ENCODE measurements at regions not wholly inside any gene's neighbourhood (a gene's known extent, or its start where the extent isn't known, plus 50 kb on each side); places are given as distances from the start of the nearest gene placed in this dataset.

GRCh38 chr16:86327321-86327720, 183.0 kb upstream of the FOXF1 start:
- no peaks in the 10 kb centered on the region for H3K36me3 ChIP-seq (ENCODE audit: control insufficient read depth, insufficient read depth, low read length)
- H3K4me3 ChIP-seq (replicated peaks; ENCODE audit: low read depth, low read length): no peak overlapping the region
- DNase-seq (ENCODE audit: extremely low read depth, insufficient read length): no peak
- peaks cover 1% of the 10 kb centered on the region for H3K27me3 ChIP-seq (replicated peaks; ENCODE audit: control insufficient read depth, insufficient read depth, low read length)
- TF ChIP-seq CTCF (IDR thresholded peaks at IDR 0.05; ENCODE audit: insufficient read depth, low read length, poor library complexity, severe bottlenecking): no peak

GRCh38 chr16:86330906-86331305, 179.4 kb upstream of the FOXF1 start:
- TF ChIP-seq CTCF (IDR thresholded peaks at IDR 0.05; ENCODE audit: insufficient read depth, low read length, poor library complexity, severe bottlenecking): no peak
- H3K4me3 ChIP-seq (replicated peaks; ENCODE audit: low read depth, low read length): no peak overlapping the region
- no peak for DNase-seq (ENCODE audit: extremely low read depth, insufficient read length)
- H3K36me3 ChIP-seq (ENCODE audit: control insufficient read depth, insufficient read depth, low read length): no peaks in the 10 kb centered on the region
- H3K27me3 ChIP-seq (replicated peaks; ENCODE audit: control insufficient read depth, insufficient read depth, low read length): peaks cover 3% of the 10 kb centered on the region

GRCh38 chr16:86334079-86334635, 176.2 kb upstream of the FOXF1 start:
- no peak for TF ChIP-seq CTCF (IDR thresholded peaks at IDR 0.05; ENCODE audit: insufficient read depth, low read length, poor library complexity, severe bottlenecking)
- Histone ChIP-seq H3K4me3 (replicated peaks; ENCODE audit: low read depth, low read length) (no peak overlapping the region), H3K27me3 (replicated peaks; ENCODE audit: control insufficient read depth, insufficient read depth, low read length) (peaks cover 2% of the 10 kb centered on the region), H3K36me3 (ENCODE audit: control insufficient read depth, insufficient read depth, low read length) (no peaks in the 10 kb centered on the region)
- DNase-seq (ENCODE audit: extremely low read depth, insufficient read length): no peak

GRCh38 chr16:86335266-86336172, 174.8 kb upstream of the FOXF1 start:
- TF ChIP-seq CTCF (IDR thresholded peaks at IDR 0.05; ENCODE audit: insufficient read depth, low read length, poor library complexity, severe bottlenecking): no peak
- no peak overlapping the region for H3K4me3 ChIP-seq (replicated peaks; ENCODE audit: low read depth, low read length)
- H3K27me3 ChIP-seq (replicated peaks; ENCODE audit: control insufficient read depth, insufficient read depth, low read length): peaks cover 2% of the 10 kb centered on the region; the same call in 1 of the 2 replicates
- no peak for DNase-seq (ENCODE audit: extremely low read depth, insufficient read length)
- no peaks in the 10 kb centered on the region for H3K36me3 ChIP-seq (ENCODE audit: control insufficient read depth, insufficient read depth, low read length)

- TF ChIP-seq CTCF (IDR thresholded peaks at IDR 0.05; ENCODE audit: insufficient read depth, low read length, poor library complexity, severe bottlenecking): no peak
- H3K27me3 ChIP-seq (replicated peaks; ENCODE audit: control insufficient read depth, insufficient read depth, low read length): peaks cover 2% of the 10 kb centered on the region; the same call in 1 of the 2 replicates
These were observed 173.2 kb upstream of the FOXF1 start for GRCh38 chr16:86337138-86337537.

More at GRCh38 chr16:86337138-86337537, 173.2 kb upstream of the FOXF1 start:
- Histone ChIP-seq H3K36me3 (ENCODE audit: control insufficient read depth, insufficient read depth, low read length) (no peaks in the 10 kb centered on the region), H3K4me3 (replicated peaks; ENCODE audit: low read depth, low read length) (no peak overlapping the region)
- DNase-seq (ENCODE audit: extremely low read depth, insufficient read length): no peak

All from GM06990 (cell line).